ENCODE measurements at regions not wholly inside any gene's neighbourhood (a gene's known extent, or its start where the extent isn't known, plus 50 kb on each side); places are given as distances from the start of the nearest gene placed in this dataset.

GRCh38 chr6:137415834-137416190, 78.4 kb downstream of the OLIG3 start (continued):
- TF ChIP-seq ZNF140 (tag by site-specific recombination; IDR thresholded peaks at IDR 0.05) (no peak), ZNF2 (tag by site-specific recombination; IDR thresholded peaks at IDR 0.05) (no peak), PRDM1 (tag by site-specific recombination; IDR thresholded peaks at IDR 0.05) (no peak)

GRCh38 chr6:137415127-137415833, 78.9 kb downstream of the OLIG3 start:
- Histone ChIP-seq H3K4me1 (ENCODE audit: control insufficient read depth, insufficient read depth, low read length) (no peaks in the 10 kb centered on the region), H3K36me3 (ENCODE audit: control insufficient read depth in 2 of 2, insufficient read depth in 1 of 2, low read length in 2 of 2) (no peaks in the 10 kb centered on the region), H3K4me3 (ENCODE audit: low read depth, low read length) (peak overlapping the region; percentile 18), H3K27ac (ENCODE audit: extremely low read depth, low read depth, low read length) (no peak overlapping the region), H3K9me3 (ENCODE audit: control insufficient read depth, insufficient read depth, low read depth, low read length) (no peaks in the 10 kb centered on the region)
- POLR2A ChIA-PET, result no interaction called here
- CTCF ChIA-PET, result interaction anchor here (0.6 to 1.7 kb wide), 18 partner anchors 9 to 447 kb away, joined by 3 to 18 read pairs (median 3); no protein-coding TSS in a partner anchor
- no peak for TF ChIP-seq ZNF473 (tag by site-specific recombination; IDR thresholded peaks at IDR 0.05)
- TF ChIP-seq, protein P1, sequence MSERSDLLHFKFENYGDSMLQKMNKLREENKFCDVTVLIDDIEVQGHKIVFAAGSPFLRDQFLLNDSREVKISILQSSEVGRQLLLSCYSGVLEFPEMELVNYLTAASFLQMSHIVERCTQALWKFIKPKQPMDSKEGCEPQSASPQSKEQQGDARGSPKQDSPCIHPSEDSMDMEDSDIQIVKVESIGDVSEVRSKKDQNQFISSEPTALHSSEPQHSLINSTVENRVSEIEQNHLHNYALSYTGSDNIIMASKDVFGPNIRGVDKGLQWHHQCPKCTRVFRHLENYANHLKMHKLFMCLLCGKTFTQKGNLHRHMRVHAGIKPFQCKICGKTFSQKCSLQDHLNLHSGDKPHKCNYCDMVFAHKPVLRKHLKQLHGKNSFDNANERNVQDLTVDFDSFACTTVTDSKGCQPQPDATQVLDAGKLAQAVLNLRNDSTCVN (tag by site-specific recombination; optimal IDR thresholded peaks at IDR 0.05), result no peak
- TF ChIP-seq ZNF585B (tag by site-specific recombination; IDR thresholded peaks at IDR 0.05), result no peak

DNA sequence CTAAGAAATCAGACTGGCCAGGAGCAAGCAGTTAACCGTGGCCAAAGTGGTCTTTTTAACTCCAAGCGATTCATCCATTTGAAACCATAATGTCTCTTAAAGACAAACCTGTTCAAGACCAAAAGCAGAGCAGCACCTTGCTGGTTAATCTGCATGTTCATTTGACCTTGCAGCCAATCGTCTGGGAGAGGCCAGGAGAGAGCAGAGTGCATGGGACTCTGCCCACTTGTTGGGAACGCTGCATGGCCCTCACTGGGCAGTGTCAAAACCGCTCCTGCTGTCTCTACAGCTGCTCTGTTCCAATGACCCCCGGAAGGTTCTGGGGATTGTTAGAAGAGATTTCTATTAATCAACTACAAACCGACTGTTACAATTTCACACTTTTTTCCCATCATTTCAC, 79.6 kb downstream of the OLIG3 start:
- H3K36me3 ChIP-seq (ENCODE audit: control insufficient read depth in 2 of 2, insufficient read depth in 1 of 2, low read length in 2 of 2), result no peaks in the 10 kb centered on the region
- no peak overlapping the region for H3K4me3 ChIP-seq (ENCODE audit: low read depth, low read length)
- TF ChIP-seq ZNF169 (tag by site-specific recombination; IDR thresholded peaks at IDR 0.05) (no peak), ZBTB11 (tag by site-specific recombination; conservative IDR thresholded peaks at IDR 0.05; ENCODE audit: low read depth) (no peak), ZNF341 (tag by site-specific recombination; IDR thresholded peaks at IDR 0.05; ENCODE audit: low read depth) (no peak), ZNF354C (tag by site-specific recombination; IDR thresholded peaks at IDR 0.05; ENCODE audit: borderline replicate concordance, low read depth) (no peak)
- TF ChIP-seq, protein P2, sequence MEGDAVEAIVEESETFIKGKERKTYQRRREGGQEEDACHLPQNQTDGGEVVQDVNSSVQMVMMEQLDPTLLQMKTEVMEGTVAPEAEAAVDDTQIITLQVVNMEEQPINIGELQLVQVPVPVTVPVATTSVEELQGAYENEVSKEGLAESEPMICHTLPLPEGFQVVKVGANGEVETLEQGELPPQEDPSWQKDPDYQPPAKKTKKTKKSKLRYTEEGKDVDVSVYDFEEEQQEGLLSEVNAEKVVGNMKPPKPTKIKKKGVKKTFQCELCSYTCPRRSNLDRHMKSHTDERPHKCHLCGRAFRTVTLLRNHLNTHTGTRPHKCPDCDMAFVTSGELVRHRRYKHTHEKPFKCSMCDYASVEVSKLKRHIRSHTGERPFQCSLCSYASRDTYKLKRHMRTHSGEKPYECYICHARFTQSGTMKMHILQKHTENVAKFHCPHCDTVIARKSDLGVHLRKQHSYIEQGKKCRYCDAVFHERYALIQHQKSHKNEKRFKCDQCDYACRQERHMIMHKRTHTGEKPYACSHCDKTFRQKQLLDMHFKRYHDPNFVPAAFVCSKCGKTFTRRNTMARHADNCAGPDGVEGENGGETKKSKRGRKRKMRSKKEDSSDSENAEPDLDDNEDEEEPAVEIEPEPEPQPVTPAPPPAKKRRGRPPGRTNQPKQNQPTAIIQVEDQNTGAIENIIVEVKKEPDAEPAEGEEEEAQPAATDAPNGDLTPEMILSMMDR (tag by site-specific recombination; IDR thresholded peaks at IDR 0.05), result no peak
- no peaks in the 10 kb centered on the region for H3K9me3 ChIP-seq (ENCODE audit: control insufficient read depth, insufficient read depth, low read depth, low read length)
- POLR2A ChIA-PET, result no interaction called here
- H3K4me1 ChIP-seq (ENCODE audit: control insufficient read depth, insufficient read depth, low read length), result no peaks in the 10 kb centered on the region
- H3K27ac ChIP-seq (ENCODE audit: extremely low read depth, low read depth, low read length), result no peak overlapping the region
- CTCF ChIA-PET, result interaction anchor here (0.7 to 1.2 kb wide), 7 partner anchors 12 to 311 kb away, joined by 3 to 7 read pairs (median 4); no protein-coding TSS in a partner anchor

DNA sequence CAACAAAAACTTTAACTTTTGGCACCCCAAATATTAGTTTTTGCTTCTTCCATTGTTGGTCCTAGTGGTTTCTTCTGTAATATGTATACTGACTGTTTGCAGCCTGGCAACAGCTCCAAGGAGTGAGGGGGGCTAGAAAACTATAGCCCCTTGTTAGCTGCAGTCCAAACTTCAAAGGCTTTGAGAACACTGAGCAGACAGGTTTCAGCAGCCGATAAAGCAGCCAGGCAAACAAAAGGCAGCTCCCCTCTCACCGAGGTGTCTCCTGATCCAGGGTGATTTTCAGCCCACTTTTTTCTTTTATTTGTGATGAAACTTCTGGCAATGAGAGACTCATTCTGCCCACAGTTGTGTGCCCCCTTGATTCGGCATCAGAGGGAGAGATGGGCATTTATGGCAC, 80.7 kb downstream of the OLIG3 start:
- CTCF ChIA-PET, result interaction anchor here (0.7 kb wide), 1 partner anchor 38 kb away, joined by 3 read pairs; no protein-coding TSS in a partner anchor
- Histone ChIP-seq H3K27ac (ENCODE audit: extremely low read depth, low read depth, low read length) (no peak overlapping the region), H3K9me3 (ENCODE audit: control insufficient read depth, insufficient read depth, low read depth, low read length) (no peaks in the 10 kb centered on the region), H3K4me3 (ENCODE audit: low read depth, low read length) (no peak overlapping the region), H3K36me3 (ENCODE audit: control insufficient read depth in 2 of 2, insufficient read depth in 1 of 2, low read length in 2 of 2) (no peaks in the 10 kb centered on the region), H3K4me1 (ENCODE audit: control insufficient read depth, insufficient read depth, low read length) (no peaks in the 10 kb centered on the region)
- POLR2A ChIA-PET, result no interaction called here
- TF ChIP-seq SCRT1 (tag by site-specific recombination; IDR thresholded peaks at IDR 0.05; ENCODE audit: borderline replicate concordance) (no peak), ZNF747 (tag by site-specific recombination; IDR thresholded peaks at IDR 0.05) (no peak), ZBTB7A (tag by site-specific recombination; IDR thresholded peaks at IDR 0.05; ENCODE audit: low read depth) (no peak), ZNF521 (tag by site-specific recombination; IDR thresholded peaks at IDR 0.05) (no peak), ZFP3 (tag by site-specific recombination; IDR thresholded peaks at IDR 0.05; ENCODE audit: low read depth) (no peak), ZNF600 (tag by site-specific recombination; IDR thresholded peaks at IDR 0.05) (no peak), OSR2 (tag by site-specific recombination; IDR thresholded peaks at IDR 0.05) (no peak), ZBTB17 (tag by site-specific recombination; IDR thresholded peaks at IDR 0.05) (no peak), ZNF140 (tag by site-specific recombination; IDR thresholded peaks at IDR 0.05) (no peak), ZBTB48 (tag by site-specific recombination; IDR thresholded peaks at IDR 0.05) (no peak), OVOL3 (tag by site-specific recombination; IDR thresholded peaks at IDR 0.05) (no peak), ZNF514 (tag by site-specific recombination; IDR thresholded peaks at IDR 0.05) (no peak), GLI4 (tag by site-specific recombination; IDR thresholded peaks at IDR 0.05) (no peak), ZNF133 (tag by site-specific recombination; IDR thresholded peaks at IDR 0.05) (no peak), ZNF777 (tag by site-specific recombination; IDR thresholded peaks at IDR 0.05; ENCODE audit: borderline replicate concordance) (no peak)
